HG02852 (cell line): ENCODE measurements at regions not wholly inside any gene's neighbourhood (a gene's known extent, or its start where the extent isn't known, plus 50 kb on each side); places are given as distances from the start of the nearest gene placed in this dataset.
"Not testable (repeated sequence)": the region's sequence is repeated elsewhere in the genome, so short reads cannot be mapped to it uniquely, and the experiment has no call there.

Source experiments
- ATAC-seq: cut with Tn5 transposase; IDR thresholded peaks from one replicate; pipeline ENCODE4 v1.9.1; 2021; ENCODE audit warnings: mild to moderate bottlenecking, moderate library complexity; ENCODE audit not compliant: unreplicated experiment

GRCh38 chr1:103469801-103470200, 55.7 kb upstream of the RNPC3 start:
- ATAC-seq, result no peak

DNA sequence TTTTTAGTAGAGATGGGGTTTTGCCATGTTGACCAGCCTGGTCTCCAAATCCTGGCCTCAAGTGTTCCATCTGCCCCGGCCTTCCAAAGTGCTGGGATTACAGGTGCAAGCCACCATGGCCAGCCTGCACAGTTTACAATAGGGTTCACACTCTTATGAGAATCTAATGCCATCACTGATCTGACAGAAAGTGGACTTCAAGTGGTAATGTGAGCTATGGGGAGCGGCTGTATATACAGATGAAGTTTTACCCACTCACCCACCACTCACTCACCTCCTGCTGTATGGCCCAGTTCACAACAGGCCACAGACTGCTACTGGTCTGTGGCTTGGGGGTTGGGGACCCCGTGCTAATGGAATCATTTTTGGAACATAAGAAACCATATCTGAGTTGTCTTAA, 58.4 kb upstream of the RNPC3 start:
- no peak for ATAC-seq

GRCh38 chr1:103461161-103462105, 64.1 kb upstream of the RNPC3 start:
- ATAC-seq, result peak; percentile 72

- ATAC-seq, result no peak
Observed at GRCh38 chr1:103460511-103460910, 65.0 kb upstream of the RNPC3 start.

DNA sequence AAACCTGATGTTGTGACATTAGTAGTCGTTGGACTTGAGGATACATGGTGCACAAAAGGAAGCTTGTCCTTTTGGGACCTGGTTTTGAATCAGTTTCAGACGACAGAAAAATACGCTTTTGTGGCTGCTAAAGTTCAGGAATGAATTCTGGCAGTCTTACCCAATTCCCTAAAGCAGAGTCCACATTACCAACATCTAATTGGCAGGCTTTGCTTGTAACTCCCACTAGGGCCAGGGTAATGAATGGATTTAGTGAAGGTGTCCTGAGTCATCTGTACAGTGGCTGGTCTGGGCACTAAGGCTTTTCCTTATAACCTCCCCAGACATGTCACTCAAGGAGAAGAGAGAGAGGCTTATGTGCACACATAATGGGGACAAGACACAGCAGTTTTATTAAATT, 66.2 kb upstream of the RNPC3 start:
- ATAC-seq, result no peak

- no peak for ATAC-seq
Observed at GRCh38 chr1:103457886-103458455, 67.5 kb upstream of the RNPC3 start.

DNA sequence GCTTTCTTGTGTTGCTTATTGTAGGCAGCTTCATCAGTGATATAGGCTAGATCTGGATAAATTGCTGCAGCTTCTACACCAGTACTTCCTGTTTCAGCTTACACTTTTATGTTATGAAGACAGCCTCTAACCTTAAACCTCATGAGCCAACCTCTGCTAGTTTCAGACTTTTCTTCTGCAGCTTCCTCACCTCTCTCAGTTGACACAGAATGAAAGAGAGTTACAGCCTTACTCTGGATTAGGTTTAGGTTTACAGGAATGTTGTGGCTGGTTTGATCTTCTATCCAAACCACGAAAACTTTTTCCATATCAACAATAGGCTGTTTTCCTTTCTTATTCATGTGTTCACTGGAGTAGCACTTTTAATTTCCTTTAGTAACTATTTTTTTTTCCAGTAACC, 76.9 kb upstream of the RNPC3 start:
- ATAC-seq, result peak; percentile 57

DNA sequence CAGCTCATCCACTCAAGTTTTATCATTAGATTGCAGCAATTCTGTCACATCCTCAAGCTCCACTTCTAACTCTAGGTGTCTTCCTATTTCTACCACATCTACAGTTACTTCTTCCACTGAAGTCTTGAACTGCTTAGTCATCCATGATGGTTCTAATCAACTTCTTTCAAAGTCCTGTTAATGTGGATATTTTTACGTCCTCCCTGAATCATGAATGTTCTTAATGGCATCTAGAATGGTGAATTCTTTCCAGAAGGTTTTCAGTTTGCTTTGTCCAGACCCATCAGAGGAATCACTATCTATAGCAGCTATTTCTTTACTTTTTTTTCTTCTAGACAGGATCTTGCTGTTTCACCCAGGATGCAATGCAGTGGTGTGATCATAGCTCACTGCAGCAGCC, 78.0 kb upstream of the RNPC3 start:
- no peak for ATAC-seq

DNA sequence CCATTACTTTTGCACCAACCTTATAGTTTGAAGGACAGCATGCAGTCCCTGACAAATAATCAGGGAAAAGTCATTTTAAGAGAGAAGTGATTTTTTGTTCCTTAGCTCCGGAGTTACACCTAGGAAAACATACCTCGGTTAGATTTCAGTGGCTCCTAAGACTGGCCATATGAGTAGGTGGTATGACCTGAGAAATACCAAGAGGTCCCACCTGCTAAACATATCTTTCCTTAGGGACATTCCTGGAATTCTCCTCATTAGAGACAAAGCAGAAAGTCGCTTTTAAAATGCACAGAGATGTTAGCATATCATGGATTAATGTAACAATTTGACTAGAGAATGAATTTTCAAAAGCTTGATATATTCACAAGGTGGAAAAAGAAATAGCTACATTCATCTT, 84.2 kb upstream of the RNPC3 start:
- no peak for ATAC-seq

GRCh38 chr1:103436568-103437100, 88.9 kb upstream of the RNPC3 start:
- ATAC-seq, result not testable (repeated sequence)

GRCh38 chr1:103435443-103435842, 90.1 kb upstream of the RNPC3 start:
- ATAC-seq, result no peak

DNA sequence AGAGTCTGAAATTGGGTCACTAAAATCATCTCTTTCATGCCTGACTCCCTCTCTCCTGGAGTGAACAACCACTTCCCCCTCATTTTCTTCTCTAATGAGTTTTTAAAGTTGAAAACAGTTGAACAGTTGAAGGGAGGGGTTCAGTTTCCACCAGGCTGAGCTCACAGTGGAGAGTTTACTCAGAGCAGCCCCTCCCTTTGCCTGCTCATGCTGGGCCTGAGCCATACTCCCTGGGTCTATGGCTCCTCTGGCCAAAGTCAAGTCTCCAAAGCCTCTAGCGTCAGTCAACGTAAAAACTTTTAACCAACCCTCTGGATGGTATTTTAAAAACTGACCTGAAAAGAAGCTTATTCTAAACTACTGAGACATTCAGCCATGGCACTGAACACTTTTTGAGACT, 100.8 kb upstream of the RNPC3 start:
- no peak for ATAC-seq

DNA sequence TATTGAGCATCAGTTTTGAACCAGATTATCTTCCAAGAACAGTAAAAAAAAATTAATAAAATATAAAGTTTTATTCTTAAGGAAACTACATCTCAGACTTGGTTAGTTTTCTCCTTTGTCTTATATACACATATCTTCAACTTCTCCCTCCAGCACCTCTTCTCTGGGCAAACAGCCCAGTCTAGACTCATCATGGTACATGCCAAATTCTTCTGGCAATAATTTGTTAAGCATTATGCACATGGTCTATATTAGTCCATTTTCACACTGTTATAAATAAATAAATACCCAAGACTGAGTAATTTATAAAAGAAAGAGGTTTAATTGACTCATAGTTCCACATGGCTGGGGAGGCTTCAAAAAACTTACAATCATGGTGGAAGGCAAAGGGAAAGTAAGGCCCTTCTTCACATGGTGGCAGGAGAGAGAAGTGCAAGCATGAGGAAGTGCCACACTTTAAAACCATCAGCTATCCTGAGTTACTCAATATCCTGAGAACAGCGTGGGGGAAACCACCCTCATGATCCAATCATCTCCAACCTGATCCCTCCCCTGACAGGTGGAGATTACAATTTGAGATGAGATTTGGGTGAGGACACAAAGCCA, 108.7 kb upstream of the RNPC3 start:
- no peak for ATAC-seq

DNA sequence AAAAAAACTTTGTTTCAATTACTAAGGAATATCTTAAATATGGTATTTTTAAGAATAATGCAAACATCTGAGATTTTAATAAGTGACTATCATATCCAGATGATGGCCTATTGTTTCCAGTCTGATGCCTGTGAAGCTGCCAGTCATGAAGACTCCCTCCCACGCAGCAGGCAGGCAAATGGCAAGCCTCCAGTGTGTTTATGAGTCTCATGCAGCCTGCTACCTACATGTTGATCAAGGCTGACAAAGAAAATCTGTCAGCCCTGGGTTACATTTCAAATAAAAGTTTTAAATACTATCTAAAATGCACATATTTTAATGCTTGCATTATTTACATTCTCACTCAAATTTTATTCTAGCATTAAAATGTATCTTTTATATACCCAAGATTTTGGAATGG, 137.6 kb upstream of the RNPC3 start:
- ATAC-seq, result no peak

DNA sequence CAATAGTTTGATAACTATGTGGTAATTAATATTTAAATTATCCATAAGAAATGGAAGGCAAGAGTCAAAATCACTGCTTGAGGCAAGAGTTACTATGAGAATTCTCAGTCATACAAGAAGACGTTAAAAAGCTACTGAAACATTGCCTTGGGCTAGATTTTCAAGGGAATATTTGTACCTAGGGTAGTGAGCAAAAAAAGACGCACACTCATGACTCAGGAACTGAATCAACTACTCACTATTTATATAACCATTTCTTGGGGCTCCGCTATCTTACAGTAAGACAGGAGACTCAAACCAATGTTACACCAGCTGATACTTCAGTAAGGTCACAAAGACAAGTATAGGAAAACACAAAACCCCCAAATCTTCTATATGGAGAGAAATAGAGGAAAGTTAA, 151.5 kb upstream of the RNPC3 start:
- ATAC-seq, result no peak

DNA sequence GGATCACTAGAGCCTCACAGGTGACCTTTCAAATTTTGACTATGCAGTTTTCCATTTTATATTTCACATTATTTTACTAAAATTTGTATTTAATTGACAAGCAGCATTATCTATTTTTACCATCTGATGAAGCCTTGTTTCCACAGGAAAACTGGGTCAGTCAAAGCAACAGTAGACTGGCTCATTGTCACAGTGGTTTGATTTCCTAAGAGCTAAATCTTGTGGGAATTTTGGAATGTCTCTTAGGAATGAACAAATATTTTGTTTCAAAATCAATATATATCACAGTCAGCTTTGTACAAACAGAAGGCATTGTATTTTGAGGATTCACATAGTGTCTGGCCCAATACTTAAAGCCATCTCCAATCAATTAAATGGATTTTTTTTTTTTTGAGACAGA, 152.6 kb upstream of the RNPC3 start:
- no peak for ATAC-seq

GRCh38 chr1:103371234-103371633, 154.3 kb upstream of the RNPC3 start:
- ATAC-seq, result no peak

DNA sequence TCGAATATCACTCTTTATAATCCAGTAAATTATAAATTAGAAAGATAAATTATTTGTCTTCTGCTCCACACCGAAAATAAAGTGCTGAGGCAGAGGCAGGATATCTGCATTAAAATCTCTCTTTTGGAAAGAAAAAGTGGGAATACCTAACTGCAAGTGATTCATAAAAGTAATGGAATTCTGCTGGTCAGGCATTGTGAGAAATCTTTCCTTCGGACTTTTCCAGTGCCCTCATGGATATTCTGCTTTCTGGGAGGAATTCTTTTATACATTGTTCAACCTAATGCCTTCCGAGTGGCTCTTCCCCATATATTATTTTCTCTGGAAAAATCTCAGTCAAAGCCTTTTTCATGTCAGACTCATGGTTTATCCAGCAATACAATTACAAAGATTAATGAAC, 158.3 kb upstream of the RNPC3 start:
- ATAC-seq, result no peak

DNA sequence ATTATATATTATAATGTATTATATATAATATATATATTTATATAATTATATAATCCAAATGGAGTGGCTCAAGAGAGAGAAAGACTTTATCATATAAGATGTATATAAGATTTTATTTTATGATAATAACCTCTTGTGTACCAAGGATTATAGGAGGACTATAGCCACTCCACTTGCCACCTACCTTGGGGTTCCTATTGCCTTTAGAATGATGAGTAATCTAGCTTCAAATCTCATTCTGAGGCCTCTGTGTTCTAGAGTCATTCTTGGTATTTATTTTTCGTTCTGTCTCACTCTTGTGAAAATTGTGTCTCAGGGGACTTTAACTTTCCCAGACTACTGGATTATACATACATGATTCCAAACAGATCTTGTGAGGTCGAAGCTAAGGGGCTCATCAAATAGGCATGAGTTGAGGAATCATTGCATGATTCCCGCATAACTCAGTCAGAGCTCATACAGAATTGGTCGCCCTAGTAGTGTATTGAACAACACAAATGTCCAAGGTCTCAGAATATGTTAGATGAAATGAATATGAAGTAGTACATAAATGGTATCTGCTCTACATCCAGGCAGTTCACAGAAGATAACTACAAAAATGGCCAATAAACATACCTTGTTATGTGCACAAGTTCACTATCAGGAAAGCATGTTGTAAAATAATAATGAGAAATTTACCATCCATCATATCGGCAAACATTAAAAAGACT, 159.5 kb upstream of the RNPC3 start:
- no peak for ATAC-seq

DNA sequence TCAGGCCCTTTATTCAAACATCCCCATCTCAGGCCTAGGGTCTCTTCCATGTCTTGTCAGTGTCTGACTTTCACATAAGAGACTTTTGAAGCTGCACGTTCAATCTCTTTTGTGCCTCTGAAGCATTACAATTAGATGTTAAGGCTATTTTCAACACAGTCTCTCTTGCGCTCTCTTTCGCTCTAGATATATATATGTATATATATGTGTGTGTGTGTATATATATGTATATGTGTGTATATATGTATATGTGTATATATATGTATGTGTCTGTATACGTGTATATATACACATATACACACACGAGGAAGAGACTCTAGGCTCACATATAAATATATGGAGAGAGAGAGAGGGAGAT, 162.5 kb upstream of the RNPC3 start:
- no peak for ATAC-seq

- no peak for ATAC-seq
Observed at GRCh38 chr1:103362348-103363007, 163.0 kb upstream of the RNPC3 start.
